Peyer's patch (tissue), 4 donors: ENCODE measurements at regions not wholly inside any gene's neighbourhood (a gene's known extent, or its start where the extent isn't known, plus 50 kb on each side); places are given as distances from the start of the nearest gene placed in this dataset.

Experiments
- DNase-seq, 3 donors: peaks; one replicate each; pipeline ENCODE4 v3.0.0-alpha.2; 2017 to 2019
- H3K27ac ChIP-seq, 4 donors: fragments of 200-600 bp; sonication (generic); one replicate each; pipeline ENCODE4 v1.5.1; 2016 to 2019
- H3K27me3 ChIP-seq, 2 donors: fragments of 200-600 bp; sonication (generic); one replicate each; pipeline ENCODE4 v1.5.1; 2019
- H3K36me3 ChIP-seq, 3 donors: fragments of 200-600 bp; sonication (generic); one replicate each; pipeline ENCODE4 v1.5.1; 2016 to 2019
- H3K4me1 ChIP-seq, 4 donors: fragments of 200-600 bp; sonication (generic); one replicate each; pipeline ENCODE4 v1.5.1; 2016 to 2019
- H3K4me3 ChIP-seq, 4 donors: fragments of 200-600 bp; sonication (generic); 1 replicate in 3 of 4; 2 replicates in 1 of 4; pipeline ENCODE4 v1.5.1; 2016 to 2019; ENCODE audit warnings: mild to moderate bottlenecking in 1 of 4
- H3K9me3 ChIP-seq, 4 donors: fragments of 200-600 bp; sonication (generic); one replicate each; pipeline ENCODE4 v1.5.1; 2016 to 2019; ENCODE audit warnings: mild to moderate bottlenecking in 1 of 4
- POLR2A ChIP-seq, 2 donors: fragments of 450-650 bp; IDR thresholded peaks; one replicate each; pipeline ENCODE4 v1.5.1; 2017; ENCODE audit warnings: antibody characterized with exemption in 2 of 2, mild to moderate bottlenecking in 2 of 2, moderate library complexity in 2 of 2
- TF ChIP-seq, protein P1 (sequence below), 6 experiments: fragments of 450-650 bp in 4 of 6; fragments of 200-600 bp in 2 of 6; sonication (generic) in 1 of 6; IDR thresholded peaks; one replicate each; pipeline ENCODE4 v1.5.1; 2017 to 2019; ENCODE audit warnings: antibody characterized with exemption in 6 of 6, mild to moderate bottlenecking in 3 of 6, moderate library complexity in 1 of 6

DNA sequence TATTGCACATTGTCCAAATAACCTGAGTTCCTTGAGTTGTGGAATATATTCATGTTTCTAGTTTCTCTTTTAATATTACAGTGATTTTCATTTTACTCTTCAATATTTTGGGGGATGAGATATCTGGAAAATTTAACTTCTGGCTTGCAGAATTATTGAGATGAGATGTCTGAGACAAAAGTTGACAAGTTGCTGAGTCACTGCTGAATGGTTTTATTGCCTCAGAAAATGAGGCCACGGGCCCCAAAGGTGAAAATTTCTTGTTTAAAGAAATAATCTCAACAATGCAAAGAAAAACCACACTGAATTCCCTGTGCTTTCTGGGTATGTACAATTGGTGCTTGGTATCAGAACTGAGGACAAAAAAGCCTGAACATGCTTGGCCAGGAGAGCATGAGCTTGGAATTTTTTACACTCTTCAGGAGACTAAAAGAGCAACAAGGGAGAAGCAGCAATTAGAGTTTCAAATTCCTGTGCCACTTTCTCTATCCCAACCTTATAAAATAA is 129.2 kb upstream of the TOM1L1 start:
- TF ChIP-seq, protein P1, sequence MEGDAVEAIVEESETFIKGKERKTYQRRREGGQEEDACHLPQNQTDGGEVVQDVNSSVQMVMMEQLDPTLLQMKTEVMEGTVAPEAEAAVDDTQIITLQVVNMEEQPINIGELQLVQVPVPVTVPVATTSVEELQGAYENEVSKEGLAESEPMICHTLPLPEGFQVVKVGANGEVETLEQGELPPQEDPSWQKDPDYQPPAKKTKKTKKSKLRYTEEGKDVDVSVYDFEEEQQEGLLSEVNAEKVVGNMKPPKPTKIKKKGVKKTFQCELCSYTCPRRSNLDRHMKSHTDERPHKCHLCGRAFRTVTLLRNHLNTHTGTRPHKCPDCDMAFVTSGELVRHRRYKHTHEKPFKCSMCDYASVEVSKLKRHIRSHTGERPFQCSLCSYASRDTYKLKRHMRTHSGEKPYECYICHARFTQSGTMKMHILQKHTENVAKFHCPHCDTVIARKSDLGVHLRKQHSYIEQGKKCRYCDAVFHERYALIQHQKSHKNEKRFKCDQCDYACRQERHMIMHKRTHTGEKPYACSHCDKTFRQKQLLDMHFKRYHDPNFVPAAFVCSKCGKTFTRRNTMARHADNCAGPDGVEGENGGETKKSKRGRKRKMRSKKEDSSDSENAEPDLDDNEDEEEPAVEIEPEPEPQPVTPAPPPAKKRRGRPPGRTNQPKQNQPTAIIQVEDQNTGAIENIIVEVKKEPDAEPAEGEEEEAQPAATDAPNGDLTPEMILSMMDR (IDR thresholded peaks at IDR 0.05): no peak
- TF ChIP-seq POLR2A (IDR thresholded peaks at IDR 0.05): no peak
- Histone ChIP-seq H3K4me1 (no peaks in the 10 kb centered on the region), H3K36me3 (no peaks in the 10 kb centered on the region), H3K4me3 (no peak overlapping the region), H3K9me3 (no peaks in the 10 kb centered on the region), H3K27me3 (no peaks in the 10 kb centered on the region), H3K27ac (no peak overlapping the region)
- no peak for DNase-seq

DNA sequence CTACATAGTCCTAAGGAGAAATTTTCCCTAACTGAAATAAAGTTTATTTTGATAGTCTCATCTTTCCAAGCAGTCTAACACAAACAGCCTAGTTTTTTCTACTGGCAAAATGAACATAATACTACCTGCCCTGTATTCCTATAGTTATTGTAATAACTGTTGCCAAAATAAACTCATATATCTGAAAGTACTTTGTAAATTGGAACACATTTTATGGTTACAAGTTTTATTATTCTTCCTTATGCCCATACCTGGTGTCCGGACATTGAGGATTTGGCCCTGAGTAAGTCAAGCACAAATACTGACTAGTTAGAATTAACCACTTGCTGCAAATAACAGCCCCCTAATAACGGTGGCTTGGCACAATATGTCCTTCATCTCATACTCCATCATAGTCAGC is 120.4 kb upstream of the TOM1L1 start:
- H3K4me1 ChIP-seq: no peaks in the 10 kb centered on the region
- H3K27ac ChIP-seq: no peak overlapping the region
- no peaks in the 10 kb centered on the region for H3K36me3 ChIP-seq
- H3K9me3 ChIP-seq: no peaks in the 10 kb centered on the region
- no peak for DNase-seq
- H3K27me3 ChIP-seq: no peaks in the 10 kb centered on the region
- H3K4me3 ChIP-seq: no peak overlapping the region
- TF ChIP-seq, protein P1 (IDR thresholded peaks at IDR 0.05): no peak
- no peak for TF ChIP-seq POLR2A (IDR thresholded peaks at IDR 0.05)

DNA sequence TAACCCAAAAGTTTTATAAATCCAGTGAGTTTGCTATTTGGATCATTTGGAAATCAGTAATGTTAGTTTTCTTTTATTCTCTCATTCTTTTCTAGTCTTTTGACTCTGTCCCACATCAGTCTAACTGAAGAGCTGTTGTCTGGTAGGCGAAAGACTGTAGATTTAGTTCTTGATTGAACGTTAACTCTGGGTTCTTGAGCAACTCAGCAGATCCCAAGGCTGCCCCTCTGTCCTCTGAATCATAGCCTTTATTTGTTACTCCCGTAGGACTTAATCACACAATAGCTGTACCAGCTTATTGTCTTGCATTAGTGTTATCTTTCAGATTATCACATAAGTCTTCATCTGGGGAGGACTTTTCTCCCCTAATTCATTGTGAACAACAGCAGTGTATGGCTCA is 119.3 kb upstream of the TOM1L1 start:
- no peaks in the 10 kb centered on the region for H3K27me3 ChIP-seq
- no peak overlapping the region for H3K4me3 ChIP-seq
- H3K9me3 ChIP-seq: no peaks in the 10 kb centered on the region
- no peak for DNase-seq
- H3K27ac ChIP-seq: no peak overlapping the region
- TF ChIP-seq POLR2A (IDR thresholded peaks at IDR 0.05): no peak
- TF ChIP-seq, protein P1 (IDR thresholded peaks at IDR 0.05): no peak
- no peaks in the 10 kb centered on the region for H3K36me3 ChIP-seq
- H3K4me1 ChIP-seq: no peaks in the 10 kb centered on the region

DNA sequence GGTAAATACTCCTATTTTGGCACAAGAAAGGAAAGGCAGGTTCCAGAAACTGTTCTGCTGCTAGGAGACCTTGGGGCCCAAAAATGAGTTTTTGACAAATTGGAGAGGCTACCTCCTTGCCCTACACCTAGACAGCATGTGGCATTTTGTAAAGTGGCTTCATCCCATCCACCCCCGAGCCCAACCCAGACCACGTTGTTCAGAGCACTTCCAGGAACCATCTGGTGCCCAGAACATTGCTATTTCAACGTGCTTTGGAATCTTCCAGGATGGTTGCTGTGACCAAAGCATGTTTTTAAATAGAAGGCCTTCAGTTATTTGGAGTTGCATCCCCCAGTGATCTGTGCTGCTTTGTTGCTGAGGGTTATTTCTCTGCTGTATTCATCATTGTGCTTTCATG is 116.3 kb upstream of the TOM1L1 start:
- DNase-seq: no peak
- H3K4me1 ChIP-seq: no peaks in the 10 kb centered on the region
- no peaks in the 10 kb centered on the region for H3K9me3 ChIP-seq
- H3K27ac ChIP-seq: no peak overlapping the region
- no peaks in the 10 kb centered on the region for H3K36me3 ChIP-seq
- TF ChIP-seq, protein P1 (IDR thresholded peaks at IDR 0.05): no peak
- no peak for TF ChIP-seq POLR2A (IDR thresholded peaks at IDR 0.05)
- H3K4me3 ChIP-seq: no peak overlapping the region
- H3K27me3 ChIP-seq: no peaks in the 10 kb centered on the region

DNA sequence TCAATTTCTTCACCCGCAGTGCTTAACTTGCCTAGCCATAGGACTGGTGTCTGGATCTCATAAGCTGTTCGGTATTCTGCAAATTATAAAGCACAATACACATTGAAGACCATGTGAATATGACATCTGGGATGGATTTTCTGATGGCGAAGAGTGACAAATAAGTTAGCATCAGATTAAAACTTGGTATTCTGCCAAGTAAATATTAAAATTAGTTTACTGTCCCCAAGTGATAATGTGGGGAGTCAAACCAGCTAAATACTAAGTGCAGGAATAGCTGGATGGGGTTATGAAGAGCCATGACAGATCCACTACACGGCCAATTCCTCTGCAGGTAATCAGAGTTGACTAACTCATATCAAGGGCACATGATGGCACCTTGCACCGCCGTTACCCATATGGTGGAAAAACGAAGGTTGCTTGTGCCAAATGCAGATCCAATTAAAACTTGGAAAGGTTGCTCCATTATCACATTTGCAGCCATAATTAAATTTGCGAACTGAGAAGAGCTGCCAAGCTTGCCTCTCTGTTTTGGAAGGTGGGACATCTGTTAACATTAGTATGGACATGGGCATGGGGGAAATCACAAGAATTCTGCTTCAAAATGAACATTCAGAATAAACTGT is 114.9 kb upstream of the TOM1L1 start:
- no peaks in the 10 kb centered on the region for H3K4me1 ChIP-seq
- no peaks in the 10 kb centered on the region for H3K9me3 ChIP-seq
- no peak overlapping the region for H3K4me3 ChIP-seq
- no peaks in the 10 kb centered on the region for H3K36me3 ChIP-seq
- TF ChIP-seq, protein P1 (IDR thresholded peaks at IDR 0.05): no peak
- TF ChIP-seq POLR2A (IDR thresholded peaks at IDR 0.05): no peak
- H3K27ac ChIP-seq: no peak overlapping the region
- DNase-seq: no peak
- H3K27me3 ChIP-seq: no peaks in the 10 kb centered on the region
